GM12872 (cell line): ENCODE measurements at regions not wholly inside any gene's neighbourhood (a gene's known extent, or its start where the extent isn't known, plus 50 kb on each side); places are given as distances from the start of the nearest gene placed in this dataset.

Source experiments
- TF ChIP-seq, protein P1 (sequence below): IDR thresholded peaks from 3 replicates; pipeline ENCODE4 v1.5.1; 2011; ENCODE audit warnings: low read depth, mild to moderate bottlenecking, low read length, moderate library complexity; ENCODE audit not compliant: insufficient read depth

DNA sequence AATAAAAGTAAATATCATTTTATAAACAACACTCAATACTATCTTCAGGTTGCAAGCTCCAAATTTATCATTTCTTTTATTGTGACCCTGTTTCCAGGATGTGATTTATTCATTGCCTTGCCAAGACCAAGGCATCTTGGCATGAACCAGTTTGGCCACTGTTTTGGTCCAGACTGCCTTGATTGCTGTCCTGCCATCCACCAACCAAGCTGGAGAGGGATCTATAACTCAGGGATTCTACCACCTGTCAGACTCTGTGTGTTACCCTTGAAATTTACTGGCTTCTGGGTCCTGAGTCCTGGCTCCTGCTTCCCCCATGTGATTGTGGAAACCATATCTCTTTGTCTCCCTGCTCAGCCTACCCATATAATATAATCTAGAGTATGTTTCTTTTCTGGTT lies 343.0 kb downstream of the GPAM start:
- TF ChIP-seq, protein P1, sequence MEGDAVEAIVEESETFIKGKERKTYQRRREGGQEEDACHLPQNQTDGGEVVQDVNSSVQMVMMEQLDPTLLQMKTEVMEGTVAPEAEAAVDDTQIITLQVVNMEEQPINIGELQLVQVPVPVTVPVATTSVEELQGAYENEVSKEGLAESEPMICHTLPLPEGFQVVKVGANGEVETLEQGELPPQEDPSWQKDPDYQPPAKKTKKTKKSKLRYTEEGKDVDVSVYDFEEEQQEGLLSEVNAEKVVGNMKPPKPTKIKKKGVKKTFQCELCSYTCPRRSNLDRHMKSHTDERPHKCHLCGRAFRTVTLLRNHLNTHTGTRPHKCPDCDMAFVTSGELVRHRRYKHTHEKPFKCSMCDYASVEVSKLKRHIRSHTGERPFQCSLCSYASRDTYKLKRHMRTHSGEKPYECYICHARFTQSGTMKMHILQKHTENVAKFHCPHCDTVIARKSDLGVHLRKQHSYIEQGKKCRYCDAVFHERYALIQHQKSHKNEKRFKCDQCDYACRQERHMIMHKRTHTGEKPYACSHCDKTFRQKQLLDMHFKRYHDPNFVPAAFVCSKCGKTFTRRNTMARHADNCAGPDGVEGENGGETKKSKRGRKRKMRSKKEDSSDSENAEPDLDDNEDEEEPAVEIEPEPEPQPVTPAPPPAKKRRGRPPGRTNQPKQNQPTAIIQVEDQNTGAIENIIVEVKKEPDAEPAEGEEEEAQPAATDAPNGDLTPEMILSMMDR: no peak

- TF ChIP-seq, protein P1: no peak
Measured at GRCh38 chr10:111852801-111853200, 330.8 kb downstream of the GPAM start.

GRCh38 chr10:111856631-111857030 lies 326.9 kb downstream of the GPAM start:
- TF ChIP-seq, protein P1: no peak

DNA sequence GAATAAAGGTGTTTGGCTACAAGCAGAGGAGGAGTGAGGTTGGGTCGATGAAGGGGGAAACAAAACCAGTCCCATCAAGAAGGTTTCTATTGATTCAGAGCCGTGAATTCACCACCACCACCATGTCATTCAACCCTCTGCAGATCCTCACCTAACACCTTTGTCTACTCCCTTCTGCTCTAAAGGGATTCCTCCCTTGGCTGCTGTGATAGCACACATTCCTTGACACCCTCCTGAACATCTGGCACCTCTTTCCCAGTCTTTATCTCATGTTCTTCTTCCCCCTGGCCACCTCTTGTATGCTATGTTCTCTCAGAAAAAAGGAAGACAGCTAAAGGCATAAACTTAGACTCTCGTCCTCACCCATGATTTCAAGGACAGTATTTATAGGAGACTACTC lies 318.0 kb downstream of the GPAM start:
- TF ChIP-seq, protein P1: no peak

DNA sequence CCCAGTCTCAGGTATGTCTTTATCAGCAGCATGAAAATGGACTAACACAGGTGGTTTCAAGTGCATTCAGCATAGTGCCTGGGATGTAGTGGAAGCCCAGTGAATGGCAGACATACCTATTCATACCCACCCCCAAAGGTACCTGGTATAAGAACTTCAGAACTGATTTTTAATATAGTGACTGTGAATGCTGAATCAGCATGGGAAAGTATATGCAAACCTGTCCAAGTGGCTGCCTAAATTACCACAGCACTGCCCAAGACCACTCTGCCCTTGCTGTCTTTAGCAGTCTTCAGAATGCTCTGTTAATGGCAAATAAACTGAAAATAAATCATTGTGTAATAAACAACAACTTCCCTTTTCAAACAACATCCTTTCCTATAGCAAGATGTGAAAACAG lies 312.1 kb downstream of the GPAM start:
- TF ChIP-seq, protein P1: no peak

DNA sequence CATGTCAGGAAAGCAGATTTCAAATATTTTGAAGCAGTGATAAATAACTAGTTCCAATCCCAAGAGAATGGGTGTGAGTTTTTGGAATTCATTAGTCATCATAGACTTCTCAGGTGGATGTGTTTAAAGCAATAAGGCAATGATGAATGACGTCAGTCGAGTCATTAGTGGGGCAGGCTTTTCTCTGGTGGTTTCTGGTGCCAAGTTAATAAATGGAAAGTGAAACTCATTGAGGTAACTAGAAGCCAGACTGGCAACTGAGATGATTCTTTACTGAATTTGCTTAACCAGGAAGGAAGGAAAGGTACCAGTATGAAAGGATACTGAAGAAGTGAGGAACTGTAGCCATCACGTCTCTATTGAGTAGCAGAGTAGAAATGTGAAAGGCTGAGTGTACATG lies 311.0 kb downstream of the GPAM start:
- TF ChIP-seq, protein P1: no peak

- TF ChIP-seq, protein P1: no peak
Measured at GRCh38 chr10:111873041-111873440, 310.5 kb downstream of the GPAM start.

DNA sequence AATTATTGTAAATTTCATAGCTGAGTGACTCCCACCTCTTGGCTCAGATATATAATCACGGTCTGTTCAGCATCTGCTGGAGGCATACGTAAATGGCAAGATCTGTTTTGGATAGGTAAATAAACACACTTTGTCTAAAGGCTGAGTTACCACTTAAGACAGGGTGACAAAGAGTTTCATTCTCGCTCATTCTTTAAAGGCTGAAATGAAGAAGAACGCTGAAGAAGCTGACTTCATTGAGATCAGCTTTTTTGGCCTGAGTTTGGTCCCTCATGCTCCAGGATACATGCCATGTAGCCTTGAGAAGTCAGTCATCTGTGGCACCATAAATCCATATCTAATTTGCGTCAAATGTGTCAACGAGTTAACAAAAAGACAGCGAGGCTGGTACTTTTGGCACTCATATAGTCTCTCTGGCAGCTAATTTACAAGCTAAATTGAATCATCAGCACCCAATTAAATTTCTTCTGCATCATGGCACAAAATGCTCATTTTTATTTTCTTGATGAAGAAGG lies 309.9 kb downstream of the GPAM start:
- TF ChIP-seq, protein P1: no peak
